Small intestine (tissue), 7 donors: ENCODE measurements at regions not wholly inside any gene's neighbourhood (a gene's known extent, or its start where the extent isn't known, plus 50 kb on each side); places are given as distances from the start of the nearest gene placed in this dataset.

Experiments
- DNase-seq, 2 donors: peaks; one replicate each; pipeline versions ENCODE4 v3.0.0 to v3.0.0-alpha.2; 2013
- FAIRE-seq: peaks from 2 replicates; lab custom pipeline; 2012; peaks lifted over from hg19 to GRCh38; lab: Jason Lieb, UNC
- H3K27ac ChIP-seq, 3 donors: one replicate each; pipeline ENCODE4 v1.5.1; 2013; ENCODE audit warnings: low read length in 2 of 3, mild to moderate bottlenecking in 2 of 3, control low read depth in 1 of 3, inconsistent platforms in 1 of 3, low read depth in 1 of 3, moderate library complexity in 1 of 3
- H3K27me3 ChIP-seq, 3 donors: one replicate each; pipeline ENCODE4 v1.6.1; 2013; ENCODE audit warnings: low read length in 3 of 3, inconsistent platforms in 1 of 3; ENCODE audit not compliant: control insufficient read depth in 3 of 3, insufficient read depth in 3 of 3
- H3K36me3 ChIP-seq, 3 donors: one replicate each; pipeline ENCODE4 v1.6.1; 2013; ENCODE audit warnings: low read length in 3 of 3, inconsistent platforms in 1 of 3, low read depth in 1 of 3, mild to moderate bottlenecking in 1 of 3, moderate library complexity in 1 of 3; ENCODE audit not compliant: control insufficient read depth in 3 of 3, insufficient read depth in 2 of 3
- H3K4me1 ChIP-seq, 3 donors: one replicate each; pipeline ENCODE4 v1.6.1; 2013; ENCODE audit warnings: low read length in 2 of 3, inconsistent platforms in 1 of 3, low read depth in 1 of 3, mild to moderate bottlenecking in 1 of 3, moderate library complexity in 1 of 3; ENCODE audit not compliant: control insufficient read depth in 3 of 3, insufficient read depth in 2 of 3
- H3K4me3 ChIP-seq, 3 donors: one replicate each; pipeline ENCODE4 v1.5.1; 2013; ENCODE audit warnings: low read length in 3 of 3, control low read depth in 1 of 3, inconsistent platforms in 1 of 3, low read depth in 1 of 3, mild to moderate bottlenecking in 1 of 3, moderate library complexity in 1 of 3
- H3K9me3 ChIP-seq, 2 donors: one replicate each; pipeline ENCODE4 v1.6.1; 2013; ENCODE audit warnings: low read depth in 1 of 2, low read length in 1 of 2; ENCODE audit not compliant: control insufficient read depth in 2 of 2, insufficient read depth in 1 of 2
- WGBS, 3 donors: extraction: QIAGEN DNeasy Blood & Tissue Kit; methylation state at CpG; one replicate each; pipeline ENCODE4 v1.1.7; 2013; 5-methylcytosine and 5-hydroxymethylcytosine counted together
- donor health status: healthy with polysubstance abuse.
- donor health status: control.
- donor health status: control.
- donor health status: Bipolar disorder and iron deficiency.
- donor health status: healthy.

DNA sequence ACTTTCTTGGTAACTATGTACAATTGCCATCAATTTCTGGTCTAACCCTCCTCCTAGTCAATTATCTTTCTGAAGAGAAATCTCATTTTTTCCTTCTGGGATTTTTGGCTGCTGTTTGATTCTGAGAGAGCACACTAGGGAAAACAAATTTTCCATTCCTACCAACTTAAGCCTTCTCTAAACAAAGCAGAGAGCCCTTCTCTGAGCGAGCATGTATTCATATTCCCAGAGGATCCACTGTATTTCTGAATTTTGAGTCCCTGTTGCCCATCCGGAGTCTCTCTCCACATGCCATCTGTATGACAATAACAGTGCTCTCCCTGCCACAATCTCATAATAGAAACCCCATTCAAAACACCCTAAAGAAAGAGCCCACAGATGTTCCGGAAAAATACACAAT lies 78.5 kb downstream of the MAIP1 start:
- FAIRE-seq (no peak), DNase-seq (no peak)
- Histone ChIP-seq H3K9me3 (no peaks in the 10 kb centered on the region), H3K27me3 (no peaks in the 10 kb centered on the region), H3K4me1 (no peaks in the 10 kb centered on the region), H3K36me3 (no peaks in the 10 kb centered on the region), H3K27ac (no peak overlapping the region), H3K4me3 (no peak overlapping the region)
- WGBS, 3 donors = 65 to 90% (median 80%) methylated on average over 3 of the region's 3 CpGs

DNA sequence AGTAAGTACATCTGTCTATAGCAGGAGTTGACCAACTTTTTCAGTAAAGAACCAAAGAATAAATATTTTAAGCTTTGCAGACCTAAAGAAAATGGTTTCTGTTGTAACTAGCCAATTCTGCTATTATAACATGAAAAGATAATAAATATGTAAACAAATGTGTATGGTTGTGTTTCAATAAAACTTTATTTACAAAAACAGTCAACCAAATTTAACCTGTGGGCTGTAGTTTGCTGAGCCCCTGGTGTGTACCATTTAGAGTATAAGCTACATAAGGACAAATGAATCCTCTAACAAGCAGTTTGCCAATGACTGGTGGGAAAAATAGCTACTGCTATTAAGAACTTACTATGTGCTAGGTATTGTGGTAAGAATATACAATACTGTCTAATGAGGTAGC lies 79.4 kb downstream of the MAIP1 start:
- no peaks in the 10 kb centered on the region for H3K9me3 ChIP-seq
- FAIRE-seq (no peak), DNase-seq (no peak)
- no peaks in the 10 kb centered on the region for H3K27me3 ChIP-seq
- H3K4me1 ChIP-seq = no peaks in the 10 kb centered on the region
- H3K36me3 ChIP-seq = no peaks in the 10 kb centered on the region
- H3K4me3 ChIP-seq = no peak overlapping the region
- H3K27ac ChIP-seq = no peak overlapping the region

DNA sequence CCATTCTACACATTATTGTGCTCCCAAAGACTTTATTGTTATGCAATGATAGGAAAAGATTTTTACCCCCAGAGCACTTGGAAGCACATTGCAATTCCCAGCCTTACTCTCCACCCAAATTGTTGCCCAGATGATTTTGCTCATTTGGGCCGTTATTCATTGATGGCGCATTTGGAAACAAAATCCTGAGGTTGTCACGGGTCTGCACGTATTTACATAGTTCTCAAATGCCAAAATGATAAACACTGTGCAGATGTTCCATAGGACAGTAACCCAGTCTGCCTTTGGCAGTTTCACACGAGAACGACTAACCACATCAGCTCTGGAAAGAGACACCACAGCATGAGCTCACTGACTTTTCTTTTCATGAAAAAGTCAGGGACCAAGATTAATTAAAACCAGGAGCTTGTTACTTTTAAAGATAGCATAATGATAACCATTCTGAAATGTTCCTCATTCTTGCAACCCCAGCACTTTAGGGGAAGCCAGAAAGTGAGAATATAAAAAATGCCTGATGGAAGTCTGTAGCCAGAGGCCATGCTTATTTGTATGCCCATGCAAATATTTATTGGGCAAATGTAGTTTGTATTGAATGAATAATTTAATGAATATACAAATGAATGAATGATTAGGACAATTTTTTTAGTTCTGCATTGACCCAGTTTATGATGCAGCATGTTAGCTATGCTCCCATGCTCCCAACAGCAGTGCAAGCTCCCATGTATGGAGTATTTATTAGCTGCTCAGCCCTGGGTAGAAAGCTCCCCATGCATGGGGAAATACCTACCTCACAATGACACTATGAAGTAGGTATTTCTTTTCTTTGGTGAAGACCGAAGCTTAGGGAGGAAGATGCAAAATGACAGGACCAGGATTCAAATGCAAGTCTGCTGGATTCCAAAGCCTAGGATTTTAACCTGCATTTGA lies 84.6 kb downstream of the MAIP1 start:
- DNase-seq = peak in 1 of 2 donors; percentile 12

DNA sequence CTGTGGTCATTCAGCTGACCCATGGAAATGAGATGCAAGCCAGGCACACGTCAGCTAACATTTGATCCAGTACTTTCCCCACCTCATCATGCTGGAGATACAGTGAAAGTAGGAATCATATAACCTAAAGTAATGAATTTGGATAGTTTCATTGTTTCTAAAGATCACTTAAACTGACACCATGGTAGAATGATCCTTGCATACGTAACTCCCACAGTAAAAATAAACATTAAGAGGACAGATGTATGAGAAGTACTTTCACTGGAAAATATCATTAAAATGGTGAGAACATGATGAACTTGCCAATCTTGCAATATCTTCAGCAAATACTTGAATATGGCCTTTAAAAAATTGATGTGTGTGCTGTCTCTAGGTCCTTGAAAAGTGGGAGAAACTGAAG lies 85.4 kb downstream of the MAIP1 start:
- Histone ChIP-seq H3K27me3 (no peaks in the 10 kb centered on the region), H3K36me3 (no peaks in the 10 kb centered on the region), H3K4me1 (no peaks in the 10 kb centered on the region), H3K27ac (no peak overlapping the region), H3K4me3 (no peak overlapping the region), H3K9me3 (peaks cover 0 to 11% of the 10 kb centered on the region in 2 donors)
- 78 to 94% (median 80%) methylated on average over 2 of the region's 2 CpGs for WGBS, 3 donors
- FAIRE-seq = no peak
- DNase-seq = no peak

More for the DNA sequence above, 84.6 kb downstream of the MAIP1 start:
- FAIRE-seq = no peak
- Histone ChIP-seq H3K4me3 (no peak overlapping the region), H3K9me3 (peaks cover 0 to 3% of the 10 kb centered on the region in 2 donors), H3K4me1 (no peaks in the 10 kb centered on the region), H3K27ac (no peak overlapping the region), H3K36me3 (no peaks in the 10 kb centered on the region), H3K27me3 (no peaks in the 10 kb centered on the region)
- WGBS, 3 donors = 68 to 78% (median 72%) methylated on average over 7 of the region's 7 CpGs

DNA sequence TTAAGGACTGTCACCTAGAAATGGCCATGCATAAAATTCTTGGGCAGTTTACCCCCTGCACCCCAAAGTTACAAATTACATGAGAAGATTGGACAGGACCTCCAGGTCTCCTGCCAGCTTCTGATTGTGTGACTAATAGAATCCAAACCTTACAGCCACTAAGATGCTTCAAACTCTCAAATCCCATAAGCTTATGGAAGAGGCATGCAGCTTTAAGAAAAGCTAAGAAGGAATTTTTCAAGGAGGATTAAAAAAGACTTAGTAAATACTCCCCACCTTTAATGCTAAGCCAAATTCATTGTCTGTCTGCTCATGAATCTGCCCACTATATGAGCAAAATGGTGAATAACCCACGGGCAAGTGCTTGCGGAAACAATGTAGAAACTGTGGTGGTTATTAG lies 86.3 kb downstream of the MAIP1 start:
- H3K9me3 ChIP-seq = peaks cover 0 to 14% of the 10 kb centered on the region in 2 donors
- no peak overlapping the region for H3K27ac ChIP-seq
- H3K27me3 ChIP-seq = no peaks in the 10 kb centered on the region
- 86 to 96% (median 88%) methylated on average over 2 of the region's 2 CpGs for WGBS, 3 donors
- DNase-seq = no peak
- H3K36me3 ChIP-seq = no peaks in the 10 kb centered on the region
- no peak overlapping the region for H3K4me3 ChIP-seq
- FAIRE-seq = no peak
- no peaks in the 10 kb centered on the region for H3K4me1 ChIP-seq

DNA sequence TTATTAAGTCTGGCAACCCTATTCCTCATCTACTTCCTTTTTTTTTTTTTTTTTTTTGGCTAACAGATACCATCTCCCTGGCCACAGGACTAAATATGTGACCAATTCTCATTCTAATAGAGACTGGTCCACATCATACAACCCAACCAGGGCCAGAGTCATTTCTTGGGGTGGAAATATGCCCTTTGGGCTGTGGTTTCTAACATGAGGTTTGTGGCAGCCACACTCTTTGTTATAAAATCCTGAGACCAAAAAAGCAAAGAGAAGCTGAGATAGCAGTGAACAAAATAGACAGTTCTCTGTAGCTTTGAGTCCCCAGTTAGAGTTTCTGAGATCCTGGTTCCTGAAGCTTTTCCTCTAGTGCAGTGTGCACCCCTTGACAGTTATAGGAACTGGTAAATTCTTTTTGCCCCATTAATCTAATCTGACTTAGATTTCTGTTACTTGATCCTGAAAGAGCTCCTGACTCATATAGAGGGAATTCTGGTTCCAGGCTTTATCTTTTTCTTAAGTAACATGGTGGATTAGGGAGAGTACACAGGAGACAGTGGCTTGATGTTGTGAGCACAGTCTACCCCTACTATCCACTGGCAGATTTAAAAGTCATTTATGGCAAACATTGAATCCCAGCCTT lies 86.8 kb downstream of the MAIP1 start:
- Histone ChIP-seq H3K36me3 (no peaks in the 10 kb centered on the region), H3K27ac (no peak overlapping the region), H3K27me3 (no peaks in the 10 kb centered on the region), H3K9me3 (peaks cover 0 to 14% of the 10 kb centered on the region in 2 donors), H3K4me1 (no peaks in the 10 kb centered on the region), H3K4me3 (no peak overlapping the region)
- no peak for FAIRE-seq
- no peak for DNase-seq

DNA sequence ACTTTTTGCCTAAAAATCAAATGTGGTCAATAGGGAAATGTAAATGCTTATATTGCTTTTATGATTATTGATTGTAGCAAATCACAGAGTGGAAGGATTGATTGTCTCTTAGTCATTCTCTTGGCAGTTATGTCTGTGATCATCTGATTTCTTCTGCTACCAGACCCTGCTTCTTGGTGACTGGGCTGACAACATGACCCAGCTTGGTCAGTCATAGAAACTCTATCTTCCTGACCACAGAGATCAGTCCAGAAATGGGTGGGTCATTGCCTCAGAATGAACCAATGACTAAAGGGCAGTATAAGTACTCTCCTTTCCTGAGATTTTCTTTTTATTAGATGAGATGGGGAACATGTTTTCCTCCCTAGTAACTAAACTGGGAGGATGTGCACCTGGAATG lies 87.6 kb downstream of the MAIP1 start:
- H3K9me3 ChIP-seq = peaks cover 0 to 14% of the 10 kb centered on the region in 2 donors
- H3K27me3 ChIP-seq = no peaks in the 10 kb centered on the region
- no peak for DNase-seq
- no peak overlapping the region for H3K4me3 ChIP-seq
- no peaks in the 10 kb centered on the region for H3K4me1 ChIP-seq
- no peak overlapping the region for H3K27ac ChIP-seq
- H3K36me3 ChIP-seq = no peaks in the 10 kb centered on the region
- no peak for FAIRE-seq

DNA sequence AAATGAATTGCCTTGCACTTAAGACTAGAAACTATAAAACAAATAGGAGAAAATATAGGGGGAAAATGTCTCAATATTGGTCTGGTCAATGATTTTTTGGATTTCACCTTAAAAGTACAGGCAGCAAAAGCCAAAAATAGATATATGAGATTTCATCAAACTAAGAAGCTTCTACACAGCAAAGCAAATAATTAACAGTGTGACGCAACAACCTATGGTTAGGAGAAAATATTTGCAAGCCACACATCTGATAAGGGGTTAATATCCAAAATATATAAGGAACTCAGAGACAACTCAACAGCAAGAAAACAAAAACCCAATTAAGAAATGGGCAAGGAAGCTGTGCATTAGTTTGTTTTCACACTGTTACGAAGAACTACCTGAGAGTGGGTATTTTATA lies 89.1 kb downstream of the MAIP1 start:
- WGBS, 3 donors = 94 to 98% (median 97%) methylated on average over 2 of the region's 2 CpGs
- no peaks in the 10 kb centered on the region for H3K4me1 ChIP-seq
- no peak overlapping the region for H3K27ac ChIP-seq
- FAIRE-seq (no peak), DNase-seq (no peak)
- no peaks in the 10 kb centered on the region for H3K27me3 ChIP-seq
- no peak overlapping the region for H3K4me3 ChIP-seq
- no peaks in the 10 kb centered on the region for H3K36me3 ChIP-seq
- peaks cover 0 to 14% of the 10 kb centered on the region in 2 donors for H3K9me3 ChIP-seq
